ENCODE measurements at regions not wholly inside any gene's neighbourhood (a gene's known extent, or its start where the extent isn't known, plus 50 kb on each side); places are given as distances from the start of the nearest gene placed in this dataset.

GRCh38 chr3:89565098-89565497 is 457.7 kb downstream of the EPHA3 start:
- no peak for TF ChIP-seq EP300 (IDR thresholded peaks at IDR 0.05)
- no peak for TF ChIP-seq POLR2A (IDR thresholded peaks at IDR 0.05)
- TF ChIP-seq CTCF (IDR thresholded peaks at IDR 0.05) = no peak
- TF ChIP-seq POLR2AphosphoS5 (IDR thresholded peaks at IDR 0.05) = no peak
- Histone ChIP-seq H3K9me3 (no peaks in the 10 kb centered on the region), H3K4me1 (no peaks in the 10 kb centered on the region), H3K27me3 (no peaks in the 10 kb centered on the region), H3K4me3 (no peak overlapping the region), H3K36me3 (no peaks in the 10 kb centered on the region), H3K27ac (no peak overlapping the region)
- DNase-seq = no peak
- ATAC-seq (ENCODE audit: low FRiP score in 2 of 2) = no peak

GRCh38 chr3:89570465-89570864 is 463.0 kb downstream of the EPHA3 start:
- 65 to 90% methylated on average over 3 to 6 of the region's 6 CpGs for WGBS, 2 donors
- Histone ChIP-seq H3K27me3 (no peaks in the 10 kb centered on the region), H3K4me3 (no peak overlapping the region), H3K9me3 (no peaks in the 10 kb centered on the region), H3K27ac (no peak overlapping the region), H3K36me3 (no peaks in the 10 kb centered on the region), H3K4me1 (peaks cover 0 to 4% (median 0%) of the 10 kb centered on the region in 4 donors)
- ATAC-seq (ENCODE audit: low FRiP score in 2 of 2) (no peak), DNase-seq (peak in 1 of 2 donors; percentile 20)
- no peak for TF ChIP-seq EP300 (IDR thresholded peaks at IDR 0.05)
- TF ChIP-seq POLR2A (IDR thresholded peaks at IDR 0.05) = no peak
- TF ChIP-seq CTCF (IDR thresholded peaks at IDR 0.05) = no peak

GRCh38 chr3:89571298-89571697 is 463.9 kb downstream of the EPHA3 start:
- no peaks in the 10 kb centered on the region for H3K27me3 ChIP-seq
- H3K4me3 ChIP-seq = no peak overlapping the region
- ATAC-seq (ENCODE audit: low FRiP score in 2 of 2) (peak in 1 of 2 donors; percentile 51), DNase-seq (peak in 1 of 2 donors; percentile 6)
- peaks cover 0 to 4% (median 0%) of the 10 kb centered on the region in 4 donors for H3K4me1 ChIP-seq
- no peak overlapping the region for H3K27ac ChIP-seq
- TF ChIP-seq EP300 (IDR thresholded peaks at IDR 0.05) (no peak), POLR2AphosphoS5 (IDR thresholded peaks at IDR 0.05) (no peak), POLR2A (IDR thresholded peaks at IDR 0.05) (no peak), CTCF (IDR thresholded peaks at IDR 0.05) (no peak)
- WGBS, 2 donors = 69 to 70% methylated on average over 9 to 10 of the region's 10 CpGs
- no peaks in the 10 kb centered on the region for H3K36me3 ChIP-seq
- no peaks in the 10 kb centered on the region for H3K9me3 ChIP-seq

GRCh38 chr3:89571707-89572106 is 464.3 kb downstream of the EPHA3 start:
- H3K4me3 ChIP-seq = no peak overlapping the region
- H3K36me3 ChIP-seq = no peaks in the 10 kb centered on the region
- peak in 1 of 2 donors; percentile 29 for DNase-seq
- H3K27ac ChIP-seq = no peak overlapping the region
- no peak for ATAC-seq (ENCODE audit: low FRiP score in 2 of 2)
- H3K9me3 ChIP-seq = no peaks in the 10 kb centered on the region
- TF ChIP-seq POLR2A (IDR thresholded peaks at IDR 0.05) (no peak), POLR2AphosphoS5 (IDR thresholded peaks at IDR 0.05) (no peak), EP300 (IDR thresholded peaks at IDR 0.05) (no peak), CTCF (IDR thresholded peaks at IDR 0.05) (no peak)
- H3K27me3 ChIP-seq = no peaks in the 10 kb centered on the region
- 50 to 57% methylated on average over 3 to 6 of the region's 7 CpGs for WGBS, 2 donors
- H3K4me1 ChIP-seq = peaks cover 0 to 4% (median 0%) of the 10 kb centered on the region in 4 donors

- Histone ChIP-seq H3K4me3 (no peak overlapping the region), H3K36me3 (no peaks in the 10 kb centered on the region), H3K27me3 (no peaks in the 10 kb centered on the region), H3K4me1 (peaks cover 0 to 4% (median 0%) of the 10 kb centered on the region in 4 donors), H3K9me3 (no peaks in the 10 kb centered on the region), H3K27ac (no peak overlapping the region)
- ATAC-seq (ENCODE audit: low FRiP score in 2 of 2) = no peak
- TF ChIP-seq POLR2AphosphoS5 (IDR thresholded peaks at IDR 0.05) = no peak
- TF ChIP-seq POLR2A (IDR thresholded peaks at IDR 0.05) = no peak
- no peak for TF ChIP-seq CTCF (IDR thresholded peaks at IDR 0.05)
- TF ChIP-seq EP300 (IDR thresholded peaks at IDR 0.05) = no peak
- 73 to 78% methylated on average over 1 of the region's 1 CpG for WGBS, 2 donors
- no peak for DNase-seq
Measured at GRCh38 chr3:89572261-89572660, 464.8 kb downstream of the EPHA3 start.
